ENCODE measurements at regions not wholly inside any gene's neighbourhood (a gene's known extent, or its start where the extent isn't known, plus 50 kb on each side); places are given as distances from the start of the nearest gene placed in this dataset.

GRCh38 chr4:179843370-179843769 lies 2399.8 kb upstream of the TENM3 start:
- Histone ChIP-seq H3K4me1 (ENCODE audit: control insufficient read depth, insufficient read depth, low read length) (no peaks in the 10 kb centered on the region), H3K27ac (ENCODE audit: low read depth, low read length) (no peak overlapping the region), H3K9ac (ENCODE audit: low read length) (no peak overlapping the region), H3K4me3 (ENCODE audit: low read length) (no peak overlapping the region), H3K36me3 (ENCODE audit: control insufficient read depth, insufficient read depth, low read length) (no peaks in the 10 kb centered on the region), H3K27me3 (ENCODE audit: control insufficient read depth, insufficient read depth, low read length) (no peaks in the 10 kb centered on the region)

DNA sequence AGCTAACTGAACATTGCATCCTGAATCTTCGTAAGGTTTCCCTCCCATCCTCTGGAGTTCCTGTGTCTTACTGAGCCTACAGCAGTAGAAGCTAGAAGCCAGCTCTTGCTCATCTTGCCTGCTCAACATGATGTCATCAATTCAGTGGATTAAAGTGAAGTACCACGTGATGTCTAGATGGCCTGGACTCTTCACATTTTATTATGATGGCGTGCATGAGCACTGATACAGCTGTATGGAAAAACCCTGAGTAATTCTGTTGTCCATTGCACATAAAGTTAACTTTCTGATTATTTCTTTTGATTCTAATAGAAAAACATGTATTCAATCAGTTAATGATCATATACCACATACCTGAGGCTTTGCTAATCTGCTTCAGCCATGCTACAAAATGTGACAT lies 2387.7 kb upstream of the TENM3 start:
- Histone ChIP-seq H3K4me3 (ENCODE audit: low read length) (no peak overlapping the region), H3K36me3 (ENCODE audit: control insufficient read depth, insufficient read depth, low read length) (no peaks in the 10 kb centered on the region), H3K4me1 (ENCODE audit: control insufficient read depth, insufficient read depth, low read length) (no peaks in the 10 kb centered on the region), H3K27me3 (ENCODE audit: control insufficient read depth, insufficient read depth, low read length) (no peaks in the 10 kb centered on the region), H3K27ac (ENCODE audit: low read depth, low read length) (no peak overlapping the region), H3K9ac (ENCODE audit: low read length) (no peak overlapping the region)

DNA sequence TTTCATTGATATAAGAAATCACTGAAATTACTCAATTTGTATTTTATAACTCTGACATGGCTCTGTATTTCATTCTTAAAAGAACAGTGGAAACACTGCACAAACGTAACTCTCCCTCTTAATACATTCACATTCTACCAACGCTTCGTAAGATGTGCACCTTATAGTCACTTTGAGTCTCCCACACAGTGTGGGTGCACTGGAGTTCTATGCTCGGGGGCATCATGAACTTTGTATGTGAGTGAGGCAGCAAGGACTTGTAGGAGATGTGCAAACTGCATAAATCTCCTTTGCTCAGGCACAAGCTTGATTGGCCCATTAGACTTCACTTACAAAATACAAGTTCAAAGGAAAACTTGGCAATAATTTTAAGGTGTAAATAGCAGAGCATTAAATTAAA lies 2385.0 kb upstream of the TENM3 start:
- Histone ChIP-seq H3K9ac (ENCODE audit: low read length) (no peak overlapping the region), H3K36me3 (ENCODE audit: control insufficient read depth, insufficient read depth, low read length) (no peaks in the 10 kb centered on the region), H3K4me1 (ENCODE audit: control insufficient read depth, insufficient read depth, low read length) (no peaks in the 10 kb centered on the region), H3K27me3 (ENCODE audit: control insufficient read depth, insufficient read depth, low read length) (no peaks in the 10 kb centered on the region), H3K27ac (ENCODE audit: low read depth, low read length) (no peak overlapping the region), H3K4me3 (ENCODE audit: low read length) (no peak overlapping the region)

DNA sequence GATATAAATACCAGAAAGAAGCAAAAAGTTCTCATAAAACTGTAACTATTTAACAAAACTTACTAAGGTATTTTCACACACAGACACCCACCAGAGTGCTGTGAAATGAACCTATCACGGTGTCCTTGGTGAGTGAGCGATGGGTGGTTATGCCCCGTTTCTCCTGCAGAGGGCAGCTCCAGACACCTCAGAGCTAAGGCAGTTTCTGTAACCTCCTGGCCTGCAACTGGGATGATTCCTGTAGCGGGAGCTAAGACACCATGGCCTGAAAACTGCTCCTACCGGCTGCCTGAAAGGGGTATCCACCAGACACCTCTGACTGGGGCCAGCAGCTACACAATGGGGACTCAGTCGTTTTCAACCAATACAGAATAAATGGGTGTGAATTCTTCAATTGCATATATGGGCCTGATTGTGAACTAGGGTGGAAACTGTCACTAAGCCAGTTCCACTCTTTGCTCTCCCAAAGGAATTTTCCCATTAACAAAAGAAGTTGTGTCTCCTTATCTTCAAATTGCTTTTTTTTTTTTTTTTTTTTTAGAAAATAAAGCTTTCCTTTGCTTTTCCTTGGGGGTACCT lies 2375.8 kb upstream of the TENM3 start:
- no peaks in the 10 kb centered on the region for H3K4me1 ChIP-seq (ENCODE audit: control insufficient read depth, insufficient read depth, low read length)
- no peak overlapping the region for H3K27ac ChIP-seq (ENCODE audit: low read depth, low read length)
- H3K27me3 ChIP-seq (ENCODE audit: control insufficient read depth, insufficient read depth, low read length): no peaks in the 10 kb centered on the region
- H3K9ac ChIP-seq (ENCODE audit: low read length): no peak overlapping the region
- no peaks in the 10 kb centered on the region for H3K36me3 ChIP-seq (ENCODE audit: control insufficient read depth, insufficient read depth, low read length)
- H3K4me3 ChIP-seq (ENCODE audit: low read length): no peak overlapping the region

DNA sequence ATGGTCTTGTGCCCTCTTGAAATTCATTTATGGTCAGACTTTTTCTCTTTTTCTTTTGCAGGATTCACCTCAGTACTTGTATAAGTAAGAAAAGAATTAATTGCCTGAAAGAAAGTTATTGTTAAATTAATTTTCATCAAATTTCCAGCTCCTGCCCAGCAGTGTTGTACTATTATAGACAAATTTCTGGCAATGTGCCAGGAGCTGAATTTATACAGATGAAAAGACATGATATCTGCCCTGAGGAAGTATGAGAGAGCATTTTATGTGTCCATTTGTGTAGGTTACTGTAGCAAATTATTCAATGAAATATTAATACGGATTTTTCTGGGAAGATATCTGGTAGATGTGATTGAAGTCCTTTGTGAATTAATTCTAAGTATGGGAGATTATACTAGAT lies 2371.5 kb upstream of the TENM3 start:
- Histone ChIP-seq H3K4me3 (ENCODE audit: low read length) (no peak overlapping the region), H3K4me1 (ENCODE audit: control insufficient read depth, insufficient read depth, low read length) (no peaks in the 10 kb centered on the region), H3K27ac (ENCODE audit: low read depth, low read length) (no peak overlapping the region), H3K36me3 (ENCODE audit: control insufficient read depth, insufficient read depth, low read length) (no peaks in the 10 kb centered on the region), H3K9ac (ENCODE audit: low read length) (no peak overlapping the region), H3K27me3 (ENCODE audit: control insufficient read depth, insufficient read depth, low read length) (no peaks in the 10 kb centered on the region)

GRCh38 chr4:179872755-179873154 lies 2370.4 kb upstream of the TENM3 start:
- Histone ChIP-seq H3K36me3 (ENCODE audit: control insufficient read depth, insufficient read depth, low read length) (no peaks in the 10 kb centered on the region), H3K27ac (ENCODE audit: low read depth, low read length) (no peak overlapping the region), H3K27me3 (ENCODE audit: control insufficient read depth, insufficient read depth, low read length) (no peaks in the 10 kb centered on the region), H3K4me1 (ENCODE audit: control insufficient read depth, insufficient read depth, low read length) (no peaks in the 10 kb centered on the region), H3K4me3 (ENCODE audit: low read length) (no peak overlapping the region), H3K9ac (ENCODE audit: low read length) (no peak overlapping the region)

DNA sequence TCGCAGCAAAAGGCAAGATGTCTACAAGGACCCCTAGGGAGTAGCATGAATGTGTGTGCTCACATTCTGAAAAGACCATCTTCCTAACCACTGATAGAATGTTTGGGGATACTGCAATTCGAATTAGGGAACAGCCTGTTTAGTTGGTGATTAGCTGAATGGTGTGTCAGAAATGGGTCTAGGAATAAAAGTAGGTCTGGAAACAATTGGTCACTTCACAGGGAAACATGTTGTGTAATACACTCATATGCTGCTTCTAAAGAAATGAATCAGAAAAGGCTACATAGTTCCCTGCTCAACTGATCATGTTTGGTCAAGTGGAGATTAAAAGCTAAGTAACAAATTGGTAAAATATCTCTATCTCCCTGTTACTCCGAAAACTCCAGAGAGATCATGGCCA lies 2362.4 kb upstream of the TENM3 start:
- H3K4me1 ChIP-seq (ENCODE audit: control insufficient read depth, insufficient read depth, low read length): no peaks in the 10 kb centered on the region
- no peak overlapping the region for H3K4me3 ChIP-seq (ENCODE audit: low read length)
- no peaks in the 10 kb centered on the region for H3K36me3 ChIP-seq (ENCODE audit: control insufficient read depth, insufficient read depth, low read length)
- H3K9ac ChIP-seq (ENCODE audit: low read length): no peak overlapping the region
- H3K27ac ChIP-seq (ENCODE audit: low read depth, low read length): no peak overlapping the region
- H3K27me3 ChIP-seq (ENCODE audit: control insufficient read depth, insufficient read depth, low read length): no peaks in the 10 kb centered on the region

- no peaks in the 10 kb centered on the region for H3K27me3 ChIP-seq (ENCODE audit: control insufficient read depth, insufficient read depth, low read length)
- H3K9ac ChIP-seq (ENCODE audit: low read length): no peak overlapping the region
- no peaks in the 10 kb centered on the region for H3K4me1 ChIP-seq (ENCODE audit: control insufficient read depth, insufficient read depth, low read length)
- no peak overlapping the region for H3K4me3 ChIP-seq (ENCODE audit: low read length)
- H3K27ac ChIP-seq (ENCODE audit: low read depth, low read length): no peak overlapping the region
- no peaks in the 10 kb centered on the region for H3K36me3 ChIP-seq (ENCODE audit: control insufficient read depth, insufficient read depth, low read length)
Measured at GRCh38 chr4:179894066-179894778, 2349.0 kb upstream of the TENM3 start.

DNA sequence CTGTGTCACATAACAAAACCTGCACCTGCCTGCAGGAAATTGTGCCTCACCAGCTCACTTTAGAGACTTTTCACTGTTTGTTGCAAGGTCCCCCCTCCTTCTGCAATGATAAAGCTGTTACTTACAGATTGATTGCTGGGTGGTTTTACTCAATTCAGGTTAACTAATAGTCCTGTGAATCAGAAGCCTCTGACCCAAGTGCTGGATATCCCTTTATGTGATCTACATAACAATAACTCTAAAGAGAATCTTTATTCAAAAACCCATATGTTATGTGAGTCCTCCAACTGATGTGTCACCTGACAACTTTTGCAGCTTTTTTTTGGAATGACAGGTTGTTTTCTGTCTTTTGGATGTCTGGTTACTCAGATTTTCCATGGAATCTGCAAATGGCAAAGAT lies 2323.6 kb upstream of the TENM3 start:
- Histone ChIP-seq H3K4me3 (ENCODE audit: low read length) (no peak overlapping the region), H3K27me3 (ENCODE audit: control insufficient read depth, insufficient read depth, low read length) (no peaks in the 10 kb centered on the region), H3K4me1 (ENCODE audit: control insufficient read depth, insufficient read depth, low read length) (no peaks in the 10 kb centered on the region), H3K36me3 (ENCODE audit: control insufficient read depth, insufficient read depth, low read length) (no peaks in the 10 kb centered on the region), H3K9ac (ENCODE audit: low read length) (no peak overlapping the region), H3K27ac (ENCODE audit: low read depth, low read length) (no peak overlapping the region)

DNA sequence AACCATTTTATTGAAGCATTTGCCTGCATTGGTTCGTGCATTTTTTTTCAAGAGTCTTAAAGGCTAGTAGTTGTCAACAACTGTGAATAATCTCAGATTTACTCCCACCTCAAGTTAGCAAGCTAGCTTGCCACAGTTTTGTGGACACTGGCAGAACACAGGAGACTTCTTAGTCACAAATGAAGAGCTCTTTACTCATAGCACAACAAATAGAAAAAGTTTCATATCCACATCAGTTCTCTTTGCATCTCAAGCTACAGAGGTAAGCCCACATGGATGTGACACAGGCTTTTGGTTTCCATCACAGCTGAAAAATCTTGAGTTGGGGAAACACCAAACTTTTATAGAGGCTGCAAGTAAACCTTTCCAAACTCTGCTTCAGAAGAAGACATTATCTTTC lies 2315.7 kb upstream of the TENM3 start:
- Histone ChIP-seq H3K27me3 (ENCODE audit: control insufficient read depth, insufficient read depth, low read length) (no peaks in the 10 kb centered on the region), H3K9ac (ENCODE audit: low read length) (no peak overlapping the region), H3K4me3 (ENCODE audit: low read length) (no peak overlapping the region), H3K27ac (ENCODE audit: low read depth, low read length) (no peak overlapping the region), H3K36me3 (ENCODE audit: control insufficient read depth, insufficient read depth, low read length) (no peaks in the 10 kb centered on the region), H3K4me1 (ENCODE audit: control insufficient read depth, insufficient read depth, low read length) (no peaks in the 10 kb centered on the region)

DNA sequence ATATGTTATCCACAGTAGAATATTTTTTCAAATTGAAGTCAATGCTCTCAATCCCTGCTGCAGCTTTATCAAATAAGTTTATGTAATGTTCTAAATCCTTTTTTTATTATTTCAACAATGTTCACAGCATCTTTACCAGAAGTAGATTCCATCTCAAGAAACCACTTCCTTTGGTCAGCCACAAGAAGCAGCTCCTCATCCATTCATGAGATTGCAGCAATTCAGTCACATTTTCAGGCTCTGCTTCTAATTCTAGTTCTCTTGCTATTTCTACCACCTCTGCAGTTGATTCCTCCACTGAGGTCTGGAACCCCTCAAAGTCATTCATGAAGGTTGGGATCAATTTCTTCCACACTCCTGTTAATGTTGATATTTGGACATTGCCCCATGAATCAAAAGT lies 2301.3 kb upstream of the TENM3 start:
- no peak overlapping the region for H3K4me3 ChIP-seq (ENCODE audit: low read length)
- H3K36me3 ChIP-seq (ENCODE audit: control insufficient read depth, insufficient read depth, low read length): no peaks in the 10 kb centered on the region
- H3K4me1 ChIP-seq (ENCODE audit: control insufficient read depth, insufficient read depth, low read length): no peaks in the 10 kb centered on the region
- no peak overlapping the region for H3K9ac ChIP-seq (ENCODE audit: low read length)
- no peak overlapping the region for H3K27ac ChIP-seq (ENCODE audit: low read depth, low read length)
- H3K27me3 ChIP-seq (ENCODE audit: control insufficient read depth, insufficient read depth, low read length): no peaks in the 10 kb centered on the region

DNA sequence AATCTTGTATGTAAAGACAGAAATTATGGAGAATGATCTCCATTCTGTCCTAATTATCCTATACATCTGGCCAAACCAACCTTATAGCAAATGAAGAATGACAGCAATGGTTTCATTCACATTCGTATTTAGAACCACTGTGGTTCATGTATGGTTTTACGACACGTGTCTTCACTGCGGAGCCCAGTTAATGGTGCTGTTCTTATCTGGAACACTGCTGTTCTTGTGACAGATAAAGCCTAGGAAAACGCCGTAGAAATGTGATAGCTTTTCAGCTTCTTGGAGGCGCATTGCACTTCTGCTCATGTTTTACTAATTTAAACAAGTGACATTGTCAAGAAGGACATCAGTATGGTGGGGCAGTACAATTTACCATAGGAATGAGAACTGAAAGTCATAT lies 2266.4 kb upstream of the TENM3 start:
- H3K4me3 ChIP-seq (ENCODE audit: low read length): no peak overlapping the region
- H3K27me3 ChIP-seq (ENCODE audit: control insufficient read depth, insufficient read depth, low read length): no peaks in the 10 kb centered on the region
- no peaks in the 10 kb centered on the region for H3K4me1 ChIP-seq (ENCODE audit: control insufficient read depth, insufficient read depth, low read length)
- no peak overlapping the region for H3K9ac ChIP-seq (ENCODE audit: low read length)
- H3K27ac ChIP-seq (ENCODE audit: low read depth, low read length): no peak overlapping the region
- no peaks in the 10 kb centered on the region for H3K36me3 ChIP-seq (ENCODE audit: control insufficient read depth, insufficient read depth, low read length)

GRCh38 chr4:179977378-179977777 lies 2265.8 kb upstream of the TENM3 start:
- H3K27ac ChIP-seq (ENCODE audit: low read depth, low read length): no peak overlapping the region
- no peaks in the 10 kb centered on the region for H3K36me3 ChIP-seq (ENCODE audit: control insufficient read depth, insufficient read depth, low read length)
- H3K4me3 ChIP-seq (ENCODE audit: low read length): no peak overlapping the region
- H3K4me1 ChIP-seq (ENCODE audit: control insufficient read depth, insufficient read depth, low read length): no peaks in the 10 kb centered on the region
- no peaks in the 10 kb centered on the region for H3K27me3 ChIP-seq (ENCODE audit: control insufficient read depth, insufficient read depth, low read length)
- no peak overlapping the region for H3K9ac ChIP-seq (ENCODE audit: low read length)
